Breast epithelium (tissue), 3 donors: ENCODE measurements at regions not wholly inside any gene's neighbourhood (a gene's known extent, or its start where the extent isn't known, plus 50 kb on each side); places are given as distances from the start of the nearest gene placed in this dataset.

ENCODE experiments used
- CTCF ChIP-seq, 3 donors: fragments of 450-650 bp; IDR thresholded peaks; one replicate each; pipeline ENCODE4 v1.5.1; 2016 to 2017; ENCODE audit warnings: antibody characterized with exemption in 3 of 3, mild to moderate bottlenecking in 3 of 3, moderate library complexity in 3 of 3
- POLR2A ChIP-seq: fragments of 450-650 bp; IDR thresholded peaks from one replicate; pipeline ENCODE4 v1.6.1; 2016; ENCODE audit warnings: antibody characterized with exemption, mild to moderate bottlenecking, moderate library complexity

GRCh38 chr1:4380564-4381168 is 273.7 kb upstream of the AJAP1 start:
- TF ChIP-seq CTCF (IDR thresholded peaks at IDR 0.05) (no peak), POLR2A (no peak)
